ENCODE measurements at regions not wholly inside any gene's neighbourhood (a gene's known extent, or its start where the extent isn't known, plus 50 kb on each side); places are given as distances from the start of the nearest gene placed in this dataset.
A peak's percentile ranks its signal among the peaks of the same experiment; 100 is the strongest.

GRCh38 chr1:244965185-244966030 lies 101.1 kb upstream of the HNRNPU start:
- TF ChIP-seq ZBTB7A (IDR thresholded peaks at IDR 0.05; ENCODE audit: low read depth), result no peak
- no peak for TF ChIP-seq REST (IDR thresholded peaks at IDR 0.05; ENCODE audit: low read depth)
- TF ChIP-seq USF1 (IDR thresholded peaks at IDR 0.05), result no peak

GRCh38 chr1:244964112-244964971 lies 100.0 kb upstream of the HNRNPU start:
- no peak for TF ChIP-seq YY1 (IDR thresholded peaks at IDR 0.05; ENCODE audit: low read depth)
- TF ChIP-seq USF1 (IDR thresholded peaks at IDR 0.05), result no peak

- TF ChIP-seq ZBTB7A (IDR thresholded peaks at IDR 0.05; ENCODE audit: low read depth) (no peak), CREB1 (IDR thresholded peaks at IDR 0.05; ENCODE audit: low read depth) (no peak), MAX (IDR thresholded peaks at IDR 0.05) (no peak), CEBPB (IDR thresholded peaks at IDR 0.05) (no peak), TEAD4 (IDR thresholded peaks at IDR 0.05) (no peak), YY1 (IDR thresholded peaks at IDR 0.05; ENCODE audit: low read depth) (no peak), EGR1 (IDR thresholded peaks at IDR 0.05) (no peak), TAF1 (IDR thresholded peaks at IDR 0.05; ENCODE audit: low read depth) (no peak), EP300 (IDR thresholded peaks at IDR 0.05; ENCODE audit: borderline replicate concordance) (no peak), FOXM1 (IDR thresholded peaks at IDR 0.05; ENCODE audit: borderline replicate concordance, low read depth) (no peak), REST (IDR thresholded peaks at IDR 0.05; ENCODE audit: low read depth) (no peak), TCF12 (IDR thresholded peaks at IDR 0.05; ENCODE audit: low read depth) (no peak), NFIC (IDR thresholded peaks at IDR 0.05) (no peak), RAD21 (IDR thresholded peaks at IDR 0.05; ENCODE audit: low read depth) (no peak), USF1 (IDR thresholded peaks at IDR 0.05) (no peak)
Observed at GRCh38 chr1:244963231-244963826, 99.0 kb upstream of the HNRNPU start.

GRCh38 chr1:244962130-244962529 lies 97.8 kb upstream of the HNRNPU start:
- TF ChIP-seq USF1 (IDR thresholded peaks at IDR 0.05) (peak; percentile 62), YY1 (IDR thresholded peaks at IDR 0.05; ENCODE audit: low read depth) (no peak)

GRCh38 chr1:244960904-244961303 lies 96.6 kb upstream of the HNRNPU start:
- TF ChIP-seq MAX (IDR thresholded peaks at IDR 0.05) (no peak), RAD21 (IDR thresholded peaks at IDR 0.05; ENCODE audit: low read depth) (no peak), CEBPB (IDR thresholded peaks at IDR 0.05) (no peak), TAF1 (IDR thresholded peaks at IDR 0.05; ENCODE audit: low read depth) (no peak), EP300 (IDR thresholded peaks at IDR 0.05; ENCODE audit: borderline replicate concordance) (no peak), ZBTB7A (IDR thresholded peaks at IDR 0.05; ENCODE audit: low read depth) (no peak), USF1 (IDR thresholded peaks at IDR 0.05) (no peak), NFIC (IDR thresholded peaks at IDR 0.05) (no peak), EGR1 (IDR thresholded peaks at IDR 0.05) (no peak), FOXM1 (IDR thresholded peaks at IDR 0.05; ENCODE audit: borderline replicate concordance, low read depth) (no peak), YY1 (IDR thresholded peaks at IDR 0.05; ENCODE audit: low read depth) (no peak), REST (IDR thresholded peaks at IDR 0.05; ENCODE audit: low read depth) (no peak), TEAD4 (IDR thresholded peaks at IDR 0.05) (no peak), TCF12 (IDR thresholded peaks at IDR 0.05; ENCODE audit: low read depth) (no peak), CREB1 (IDR thresholded peaks at IDR 0.05; ENCODE audit: low read depth) (no peak)

Data from Ishikawa (cell line).